Inflammatory macrophage treated with lipopolysaccharide for 4 hours (primary cell): ENCODE measurements at regions not wholly inside any gene's neighbourhood (a gene's known extent, or its start where the extent isn't known, plus 50 kb on each side); places are given as distances from the start of the nearest gene placed in this dataset.
"Not testable (repeated sequence)": the region's sequence is repeated elsewhere in the genome, so short reads cannot be mapped to it uniquely, and the experiment has no call there.

Source experiments
- DNase-seq: peaks from one replicate; pipeline ENCODE4 v3.0.0-alpha.2; 2020

DNA sequence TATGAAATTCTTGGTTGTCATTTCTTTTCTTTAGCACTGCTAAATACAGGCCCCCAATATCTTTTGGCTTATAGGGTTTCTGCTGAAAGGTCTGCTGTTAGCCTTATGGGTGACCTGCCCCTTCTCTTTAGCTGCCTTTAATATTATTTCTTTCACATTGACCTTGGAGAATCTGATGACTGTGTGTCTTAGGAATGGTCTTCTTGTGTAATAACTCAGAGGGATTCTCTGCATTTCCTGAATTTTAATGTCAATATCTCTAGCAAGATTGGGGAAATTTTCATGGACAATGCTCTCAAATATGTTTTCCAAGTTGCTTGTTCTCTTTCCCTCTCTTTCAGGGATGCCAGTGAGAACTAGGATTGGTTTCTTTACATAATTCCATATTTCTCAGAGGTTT, 292.4 kb downstream of the SLC7A11 start:
- DNase-seq, result no peak

DNA sequence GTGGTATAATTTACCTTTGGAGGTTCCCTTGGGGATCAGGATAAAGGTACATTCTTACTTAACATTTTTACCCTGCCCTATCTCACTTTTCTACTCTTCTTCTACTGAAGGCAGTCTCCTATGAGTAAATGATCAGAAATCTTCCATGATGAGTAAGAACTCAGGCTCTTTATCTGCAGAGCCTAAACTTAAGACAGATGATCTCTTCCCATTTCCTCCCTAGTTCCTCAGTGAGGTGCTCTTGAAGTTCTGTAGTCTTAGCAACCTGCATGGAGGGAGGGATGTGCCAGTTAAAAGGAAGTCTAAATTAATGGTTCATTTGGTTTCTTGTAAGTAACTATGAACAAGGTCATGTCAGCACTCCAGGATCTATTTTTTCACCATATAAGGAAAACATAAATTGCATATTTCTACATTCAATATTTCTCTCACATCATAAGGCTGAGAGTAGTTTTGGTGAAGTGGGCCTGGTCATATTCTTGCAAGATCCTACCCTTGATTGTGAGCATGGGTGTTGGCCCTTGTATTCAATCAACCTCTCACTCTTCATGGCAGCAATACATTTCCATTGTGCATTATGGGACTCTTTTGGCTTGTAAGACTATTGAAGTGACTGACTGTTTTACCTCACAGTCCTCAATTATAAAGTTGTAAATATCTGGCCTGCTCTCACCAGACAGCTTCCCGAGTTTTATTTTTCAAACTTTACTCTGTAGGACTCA, 295.5 kb downstream of the SLC7A11 start:
- no peak for DNase-seq

DNA sequence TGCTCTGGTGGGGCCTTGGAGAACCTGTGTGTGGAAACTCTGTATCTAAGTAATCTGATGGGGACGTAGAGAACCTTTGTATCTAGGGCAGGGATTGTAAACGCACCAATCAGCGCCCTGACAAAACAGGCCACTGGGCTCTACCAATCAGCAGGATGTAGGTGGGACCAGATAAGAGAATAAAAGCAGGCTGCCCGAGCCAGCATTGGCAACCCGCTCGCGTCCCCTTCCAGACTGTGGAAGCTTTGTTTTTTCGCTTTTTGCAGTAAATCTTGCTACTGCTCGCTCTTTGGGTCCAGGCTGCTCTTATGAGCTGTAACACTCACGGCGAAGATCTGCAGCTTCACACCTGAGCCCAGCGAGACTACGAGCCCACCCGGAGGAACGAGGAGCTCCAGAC, 299.3 kb downstream of the SLC7A11 start:
- not testable (repeated sequence) for DNase-seq

DNA sequence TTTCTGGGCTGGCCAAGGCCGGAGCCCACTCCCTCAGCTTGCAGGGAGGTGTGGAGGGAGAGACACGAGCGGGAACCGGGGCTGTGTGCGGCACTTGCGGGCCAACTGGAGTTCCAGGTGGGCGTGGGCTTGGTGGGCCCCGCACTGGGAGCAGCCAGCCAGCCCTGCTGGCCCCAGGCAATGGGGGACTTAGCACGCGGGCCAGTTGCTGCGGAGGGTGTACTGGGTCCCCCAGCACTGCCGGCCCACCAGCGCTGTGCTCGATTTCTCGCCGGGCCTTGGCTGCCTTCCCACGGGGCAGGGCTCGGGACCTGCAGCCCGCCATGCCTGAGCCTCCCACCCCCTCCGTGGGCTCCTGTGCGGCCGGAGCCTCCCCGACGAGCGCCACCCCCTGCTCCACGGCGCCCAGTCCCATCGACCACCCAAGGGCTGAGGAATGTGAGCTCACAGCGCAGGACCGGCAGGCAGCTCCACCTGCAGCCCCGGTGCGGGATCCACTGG, 300.1 kb downstream of the SLC7A11 start:
- DNase-seq, result not testable (repeated sequence)

DNA sequence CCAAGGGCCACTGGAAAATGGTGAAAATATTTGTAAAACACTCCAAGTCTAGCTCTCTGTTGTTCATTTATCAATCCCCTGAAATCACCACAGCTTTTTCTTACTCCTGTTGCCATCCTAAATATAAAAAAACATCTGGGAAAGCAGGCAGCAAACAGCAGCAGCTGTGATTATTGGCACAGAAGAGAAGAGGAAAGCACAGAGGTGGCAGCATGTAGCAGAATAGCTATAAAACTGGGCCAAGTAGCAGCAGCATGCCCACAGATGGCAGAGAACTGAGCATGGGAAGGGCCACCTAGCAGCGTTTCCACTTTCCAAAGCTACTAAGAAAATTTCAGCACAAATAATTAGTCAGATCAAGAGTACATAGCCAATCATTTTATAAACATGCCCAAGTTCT, 307.2 kb downstream of the SLC7A11 start:
- DNase-seq, result no peak

DNA sequence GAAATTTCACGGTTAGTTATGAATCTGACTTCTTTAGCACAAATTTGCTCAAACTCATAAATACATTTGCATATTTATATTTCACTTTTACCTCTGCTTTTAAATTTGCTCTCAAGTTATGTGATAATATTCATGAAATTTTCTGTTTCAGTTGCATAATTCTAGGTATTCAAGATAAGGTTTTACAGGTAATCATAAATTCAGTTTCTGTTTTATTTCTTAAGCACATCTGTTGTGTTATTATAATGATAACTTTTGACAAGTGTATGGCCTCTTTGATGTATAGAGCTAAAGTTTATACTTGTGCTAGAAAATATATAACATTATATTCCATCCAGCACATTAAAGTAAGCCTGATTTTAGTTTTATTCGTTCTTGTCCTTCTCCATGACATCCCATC, 308.1 kb downstream of the SLC7A11 start:
- no peak for DNase-seq

DNA sequence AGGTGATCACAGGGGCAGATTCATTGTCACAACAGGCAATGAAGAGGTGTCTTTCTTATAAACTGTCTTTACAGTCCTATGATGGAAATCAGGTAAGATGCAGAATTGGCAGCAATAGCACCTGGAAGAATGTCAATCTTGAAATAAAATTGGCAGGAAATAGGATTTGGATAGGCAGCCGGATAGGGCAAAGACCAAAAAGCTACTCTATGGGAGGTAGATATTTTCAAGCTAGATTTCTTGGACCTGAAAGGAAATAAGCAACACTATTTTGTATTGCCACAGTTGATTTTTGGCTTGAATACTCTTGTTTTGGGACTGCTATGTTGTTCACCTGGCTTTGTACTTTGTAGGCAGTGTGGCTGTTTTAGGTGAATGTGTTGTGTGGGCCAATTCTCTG, 314.2 kb downstream of the SLC7A11 start:
- no peak for DNase-seq

DNA sequence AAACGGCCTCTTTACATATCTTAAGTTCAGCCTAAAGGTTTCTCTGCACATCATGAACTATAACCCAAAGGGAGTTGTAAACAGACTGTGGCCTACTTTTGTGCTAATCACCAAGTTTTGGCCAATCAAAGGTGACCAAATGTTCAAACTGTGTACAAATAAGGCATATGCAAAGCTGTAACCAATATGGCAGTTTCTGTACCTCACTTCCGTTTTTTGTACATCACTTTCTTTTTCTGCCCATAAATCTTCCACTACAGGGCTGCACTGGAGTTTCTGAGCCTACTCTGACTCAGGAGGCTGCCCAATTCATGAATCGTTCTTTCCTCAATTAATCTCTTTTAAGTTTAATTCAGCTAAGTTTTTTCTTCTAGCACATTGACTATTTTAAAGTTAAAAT, 318.7 kb downstream of the SLC7A11 start:
- no peak for DNase-seq

DNA sequence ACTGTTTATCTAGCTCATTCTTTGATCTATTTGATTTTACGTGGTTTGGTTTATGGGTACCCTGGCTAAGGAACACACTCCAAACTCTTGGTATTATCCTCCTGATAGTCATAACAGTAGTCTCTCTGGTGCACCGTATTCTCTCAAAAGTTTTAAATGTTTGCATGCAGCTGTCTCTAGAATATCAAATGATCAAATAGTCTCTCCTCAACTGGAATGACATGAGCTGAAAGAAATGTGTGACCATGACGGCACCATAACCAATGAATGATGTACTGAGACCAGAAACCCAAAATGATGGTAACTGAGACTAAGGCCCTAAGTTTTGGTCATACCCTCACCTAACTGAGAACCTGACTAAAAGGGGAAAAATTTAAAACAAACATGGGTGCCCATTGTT, 319.4 kb downstream of the SLC7A11 start:
- DNase-seq, result no peak

DNA sequence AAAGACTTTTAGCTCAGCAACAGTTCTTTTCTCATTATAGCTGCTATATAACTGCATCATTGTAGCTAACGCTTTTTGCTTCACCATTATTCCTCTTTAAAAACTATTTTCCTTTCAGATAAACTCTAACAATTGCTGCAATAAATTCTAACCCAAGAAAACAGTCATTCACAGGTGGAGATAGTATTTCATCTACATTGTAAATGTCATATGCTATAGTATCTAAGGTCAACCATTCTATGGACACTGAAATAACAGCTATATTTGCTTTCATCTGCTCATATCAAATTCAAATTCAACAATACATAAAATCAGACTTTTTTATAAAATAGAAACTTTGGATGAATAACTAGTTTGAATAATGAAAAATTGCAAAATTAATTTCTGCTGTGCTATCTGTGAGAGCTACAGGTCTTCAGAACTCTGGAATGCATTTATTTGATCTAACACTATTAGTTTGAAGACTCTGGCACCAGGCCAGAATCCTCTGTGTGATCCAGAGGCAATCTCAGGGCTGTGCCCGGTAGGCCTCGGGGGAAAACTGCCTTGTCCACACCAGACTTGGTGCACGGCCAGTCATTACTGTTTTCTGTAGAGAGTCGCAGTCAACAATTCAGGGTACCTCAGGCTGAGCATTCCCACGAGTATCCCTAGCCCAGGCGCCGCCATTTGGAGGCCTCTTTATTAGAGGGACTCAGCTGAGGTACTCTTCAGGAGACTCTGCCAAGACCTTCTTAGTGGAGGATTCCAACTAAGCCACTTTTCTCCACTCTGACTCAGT, 332.4 kb downstream of the SLC7A11 start:
- no peak for DNase-seq

DNA sequence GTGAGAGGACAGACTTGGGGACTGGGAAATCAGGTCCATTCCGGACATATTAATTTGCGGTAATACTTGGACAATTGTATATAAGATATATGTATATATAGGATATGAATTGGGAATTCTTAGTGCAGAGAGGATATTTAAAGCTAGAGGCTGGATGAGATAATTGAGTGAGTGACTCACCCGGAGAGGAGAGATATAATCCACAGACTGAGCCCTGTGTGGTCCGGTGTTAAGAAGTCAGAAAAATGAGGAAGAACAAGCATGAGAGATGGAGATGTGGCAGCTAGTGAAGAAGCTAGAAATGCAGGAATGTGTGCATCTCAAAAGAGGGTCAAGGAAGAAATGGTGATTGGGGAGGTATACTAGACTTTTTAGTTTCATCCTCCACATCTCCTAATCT, 336.2 kb downstream of the SLC7A11 start:
- no peak for DNase-seq

DNA sequence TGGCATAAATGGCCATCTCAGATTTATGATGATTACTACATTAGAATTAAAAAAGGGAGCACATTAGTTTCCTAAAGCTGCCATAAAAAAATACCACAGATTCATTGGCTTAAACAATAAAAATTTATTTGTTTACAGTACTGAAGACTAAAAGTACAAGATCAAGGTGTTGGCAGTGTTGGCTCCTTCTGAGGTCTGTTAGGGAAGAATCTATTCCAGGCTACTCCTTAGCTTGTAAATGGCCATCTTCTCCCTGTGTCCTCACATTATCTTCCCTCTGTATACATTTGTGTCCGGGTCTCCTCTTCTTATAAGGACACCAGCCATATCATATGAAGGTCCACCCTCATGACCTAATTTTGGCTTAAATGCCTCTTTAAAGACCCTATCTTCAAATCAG, 341.0 kb downstream of the SLC7A11 start:
- DNase-seq, result no peak

DNA sequence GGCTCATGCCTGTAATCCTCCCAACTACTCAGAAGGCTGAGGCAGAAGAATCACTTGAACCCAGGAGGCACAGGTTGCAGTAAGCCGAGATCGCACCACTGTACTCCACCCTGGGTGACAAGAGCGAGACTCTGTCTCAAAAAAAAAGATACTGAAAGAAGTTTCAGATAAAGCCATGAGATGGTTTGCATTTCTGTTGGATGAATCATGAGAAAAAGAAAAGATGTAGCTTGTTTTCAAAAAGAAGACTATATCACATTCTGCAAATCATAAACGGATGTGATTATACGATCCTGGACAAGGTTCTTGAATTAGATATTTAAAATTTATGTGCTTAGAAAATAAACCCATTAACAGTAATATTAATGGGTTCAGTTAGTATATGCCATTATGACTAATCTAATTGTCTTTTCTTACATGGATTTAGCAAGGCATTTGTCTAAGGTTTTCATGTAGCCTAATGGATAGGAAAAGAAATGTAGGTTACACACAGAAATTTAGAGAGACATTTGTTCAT, 345.9 kb downstream of the SLC7A11 start:
- no peak for DNase-seq

DNA sequence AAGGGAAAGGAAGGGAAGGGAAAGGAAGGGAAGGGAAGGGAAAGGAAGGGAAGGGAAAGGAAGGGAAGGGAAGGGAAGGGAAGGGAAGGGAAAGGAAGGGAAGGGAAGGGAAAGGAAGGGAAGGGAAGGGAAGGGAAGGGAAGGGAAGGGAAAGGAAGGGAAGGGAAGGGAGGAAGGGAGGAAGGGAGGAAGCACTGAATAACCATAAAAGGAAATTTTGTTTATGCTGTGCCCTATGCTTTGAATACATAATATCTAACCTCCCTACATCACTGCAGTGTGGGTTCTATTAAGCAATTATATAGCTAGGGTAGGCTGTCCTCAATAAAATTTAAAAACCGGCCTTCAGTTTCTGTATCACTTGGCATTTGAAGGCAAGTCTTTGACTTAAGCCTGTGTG, 346.6 kb downstream of the SLC7A11 start:
- DNase-seq, result not testable (repeated sequence)

DNA sequence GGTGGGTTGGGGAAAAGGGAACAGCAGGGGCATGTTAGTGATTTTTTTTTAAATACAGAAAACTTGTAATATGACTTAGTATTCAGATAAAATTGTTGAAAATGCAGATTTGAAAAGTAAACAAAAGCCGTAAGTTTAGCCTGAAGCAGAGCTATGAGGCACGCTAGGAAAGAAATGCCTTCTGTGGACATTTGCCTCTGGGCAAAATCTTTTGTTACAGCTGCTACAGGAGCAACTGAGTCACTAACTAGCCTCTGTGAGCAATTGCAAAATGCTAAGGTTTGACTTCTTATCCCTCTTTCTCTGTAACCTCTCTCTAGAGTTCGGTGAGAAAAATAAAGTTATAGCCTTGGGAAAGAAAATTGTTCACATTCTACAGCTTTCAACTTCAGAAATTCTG, 350.0 kb downstream of the SLC7A11 start:
- DNase-seq, result no peak

DNA sequence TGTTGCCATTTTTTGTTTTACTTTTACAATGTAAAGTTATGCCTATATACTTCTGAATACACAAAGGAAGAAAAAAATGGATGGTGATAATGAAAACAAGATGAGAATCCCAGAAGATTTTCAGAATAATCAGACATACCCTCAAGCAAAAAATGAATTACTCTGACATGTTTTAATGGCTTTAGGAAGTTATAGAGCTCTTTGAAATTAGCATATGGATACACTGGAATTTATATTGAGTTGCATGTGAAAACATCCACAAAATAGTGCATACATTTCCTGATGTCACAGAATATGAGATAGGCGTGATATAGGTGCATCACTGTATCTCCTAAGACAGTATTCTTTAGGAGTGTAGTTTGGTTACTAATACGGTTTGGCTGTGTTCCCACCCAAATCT, 351.3 kb downstream of the SLC7A11 start:
- DNase-seq, result no peak

DNA sequence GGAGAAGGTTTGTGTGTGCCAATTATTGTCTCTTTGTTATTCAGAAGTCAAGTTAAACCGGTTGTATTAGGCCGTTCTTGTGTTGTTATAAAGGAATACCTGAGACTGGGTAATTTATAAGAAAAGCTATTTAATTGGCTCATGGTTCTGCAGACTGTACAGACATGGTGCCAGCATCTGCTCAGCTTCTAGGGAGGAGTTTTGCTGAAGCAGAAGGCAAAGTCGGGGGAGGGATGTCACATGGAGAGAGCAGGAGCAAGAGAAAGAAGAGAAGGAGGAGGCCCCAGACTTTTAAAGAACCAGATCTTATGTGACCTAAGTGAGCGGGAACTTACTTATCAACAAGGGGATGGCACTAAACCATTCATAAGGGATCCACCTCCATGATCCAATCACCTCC, 349.3 kb upstream of the PCDH18 start:
- DNase-seq, result no peak

DNA sequence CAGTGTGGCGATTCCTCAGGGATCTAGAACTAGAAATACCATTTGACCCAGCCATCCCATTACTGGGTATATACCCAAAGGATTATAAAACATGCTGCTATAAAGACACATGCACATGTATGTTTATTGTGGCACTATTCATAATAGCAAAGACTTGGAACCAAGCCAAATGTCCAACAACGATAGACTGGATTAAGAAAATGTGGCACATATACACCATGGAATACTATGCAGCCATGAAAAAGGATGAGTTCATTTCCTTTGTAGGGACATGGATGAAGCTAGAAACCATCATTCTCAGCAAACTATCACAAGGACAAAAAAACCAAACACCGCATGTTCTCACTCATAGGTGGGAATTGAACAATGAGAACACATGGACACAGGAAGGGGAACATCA, 335.8 kb upstream of the PCDH18 start:
- DNase-seq, result not testable (repeated sequence)

DNA sequence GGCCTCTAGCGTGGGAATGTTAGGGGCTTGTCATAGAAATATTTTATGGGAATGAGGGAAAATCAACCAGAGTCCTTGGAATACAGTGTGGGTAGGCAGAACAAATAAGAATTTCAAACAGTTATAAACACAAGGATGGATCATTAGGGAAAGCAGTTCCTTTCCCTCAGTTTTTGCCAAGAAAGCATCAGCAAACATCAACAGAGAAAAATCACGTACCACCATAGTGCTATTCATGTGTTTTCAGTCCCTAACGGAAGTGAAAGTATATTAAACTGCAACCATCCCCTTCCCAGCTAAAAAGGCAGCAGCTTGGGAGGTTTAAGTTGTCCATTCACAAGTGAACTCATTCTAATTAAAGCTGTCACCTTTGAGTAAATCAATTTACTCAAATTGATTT, 334.4 kb upstream of the PCDH18 start:
- no peak for DNase-seq

DNA sequence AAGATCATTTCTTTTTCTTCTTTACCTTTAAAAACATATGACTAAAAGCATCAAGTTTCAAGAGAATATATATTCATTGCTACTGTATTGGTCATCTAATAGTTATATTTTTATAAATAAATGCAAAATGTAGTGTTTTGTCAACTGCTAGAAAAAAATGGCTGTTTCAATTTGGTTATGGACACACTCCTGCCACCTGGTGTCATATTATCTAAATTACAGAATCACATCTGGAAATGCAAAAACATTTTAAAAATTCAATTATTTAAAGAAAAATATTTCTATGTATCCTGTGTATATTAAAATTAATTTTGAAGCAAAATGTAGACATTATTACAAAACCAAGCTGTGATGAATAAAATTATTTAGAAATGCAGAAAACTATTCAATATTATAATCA, 329.4 kb upstream of the PCDH18 start:
- peak; percentile 2 for DNase-seq

DNA sequence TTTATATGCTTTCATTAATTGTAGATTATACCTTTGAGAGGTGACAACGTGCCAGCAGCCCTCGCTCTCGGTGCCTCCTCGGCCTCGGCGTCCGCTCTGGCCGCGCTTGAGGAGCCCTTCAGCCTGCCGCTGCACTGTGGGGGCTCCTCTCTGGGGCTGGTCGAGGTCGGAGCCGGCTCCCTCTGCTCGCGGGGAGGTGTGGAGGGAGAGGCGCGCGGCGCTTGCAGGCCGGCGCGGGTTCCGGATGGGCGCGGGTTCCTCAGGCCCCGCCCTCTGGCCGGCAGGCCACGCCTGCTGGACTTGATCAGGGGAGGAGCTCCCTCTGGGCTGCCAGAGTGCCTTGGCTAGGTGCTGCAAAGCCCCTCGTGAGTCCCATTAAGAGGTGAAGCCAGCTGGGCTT, 321.1 kb upstream of the PCDH18 start:
- no peak for DNase-seq

DNA sequence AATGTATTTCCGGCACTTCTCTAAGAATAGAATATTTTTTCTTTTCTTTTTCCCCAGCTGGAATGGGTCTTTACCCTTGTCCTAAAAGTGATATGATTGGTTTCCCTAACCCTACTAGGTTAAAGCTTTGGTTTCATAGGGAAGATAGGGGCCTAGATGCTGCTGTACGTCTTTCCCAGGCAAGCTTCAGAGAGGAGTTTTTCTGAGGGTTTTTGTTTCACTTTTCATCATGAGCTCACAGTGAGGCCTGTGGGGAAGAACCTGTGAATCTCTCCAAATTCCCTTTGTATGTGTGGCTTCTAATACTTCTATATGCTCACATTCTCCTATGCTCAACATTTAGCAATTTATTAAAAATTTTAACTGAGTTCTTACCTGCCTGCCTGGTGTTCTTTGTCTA, 320.0 kb upstream of the PCDH18 start:
- no peak for DNase-seq

DNA sequence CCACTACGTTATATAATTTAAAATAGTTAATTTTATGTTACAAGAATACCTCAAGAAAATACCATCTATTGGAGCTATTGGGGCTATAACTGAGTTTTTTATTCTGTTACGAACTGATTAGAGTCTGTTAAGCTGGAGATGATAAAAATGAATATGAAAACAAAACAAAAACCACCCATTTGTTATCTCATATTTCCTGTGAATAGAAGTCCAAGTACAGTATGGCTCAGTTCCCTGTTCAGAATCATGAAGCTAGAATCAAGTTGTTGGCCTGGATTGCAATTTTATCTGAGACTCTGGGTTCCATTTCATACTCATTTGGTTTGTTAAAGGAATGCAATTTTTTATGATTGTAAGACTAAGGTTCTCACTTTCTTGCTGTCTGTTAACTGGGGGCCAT, 319.1 kb upstream of the PCDH18 start:
- no peak for DNase-seq

DNA sequence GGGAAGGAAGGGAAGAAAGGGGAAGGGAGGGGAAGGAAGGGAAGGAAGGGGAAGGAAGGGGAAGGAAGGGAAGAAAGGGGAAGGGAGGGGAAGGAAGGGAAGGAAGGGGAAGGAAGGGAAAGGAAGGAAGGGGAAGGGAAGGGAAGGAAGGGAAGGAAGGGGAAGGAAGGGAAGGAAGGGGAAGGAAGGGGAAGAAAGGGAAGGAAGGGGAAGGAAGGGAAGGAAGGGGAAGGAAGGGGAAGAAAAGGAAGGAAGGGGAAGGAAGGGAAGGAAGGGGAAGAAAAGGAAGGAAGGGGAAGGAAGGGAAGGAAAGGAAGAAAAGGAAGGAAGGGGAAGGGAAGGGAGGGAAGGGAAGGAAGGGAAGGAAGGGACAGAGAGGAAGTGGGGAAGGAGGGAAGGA, 295.7 kb upstream of the PCDH18 start:
- not testable (repeated sequence) for DNase-seq
